Subcutaneous abdominal adipose tissue (tissue), 5 donors: ENCODE measurements at regions not wholly inside any gene's neighbourhood (a gene's known extent, or its start where the extent isn't known, plus 50 kb on each side); places are given as distances from the start of the nearest gene placed in this dataset.

Source experiments
- H3K27ac ChIP-seq: one replicate; pipeline ENCODE4 v1.7.0; 2013; ENCODE audit warnings: low read depth, mild to moderate bottlenecking, inconsistent platforms, low read length, moderate library complexity
- H3K27me3 ChIP-seq, 5 donors: one replicate each; pipeline ENCODE4 v1.7.0; 2013; ENCODE audit warnings: low read length in 5 of 5, inconsistent platforms in 1 of 5; ENCODE audit not compliant: control insufficient read depth in 5 of 5, insufficient read depth in 4 of 5
- H3K36me3 ChIP-seq, 5 donors: one replicate each; pipeline ENCODE4 v1.7.0; 2013; ENCODE audit warnings: low read length in 5 of 5; ENCODE audit not compliant: control insufficient read depth in 5 of 5, insufficient read depth in 5 of 5
- H3K4me1 ChIP-seq, 5 donors: one replicate each; pipeline ENCODE4 v1.7.0; 2013; ENCODE audit warnings: low read length in 5 of 5, mild to moderate bottlenecking in 3 of 5, moderate library complexity in 1 of 5; ENCODE audit not compliant: control insufficient read depth in 5 of 5, insufficient read depth in 5 of 5
- H3K4me3 ChIP-seq, 5 donors: one replicate each; pipeline ENCODE4 v1.7.0; 2013; ENCODE audit warnings: low read length in 5 of 5, low read depth in 1 of 5
- H3K9ac ChIP-seq, 5 donors: one replicate each; pipeline ENCODE4 v1.7.0; 2013; ENCODE audit warnings: low read length in 5 of 5, mild to moderate bottlenecking in 4 of 5, moderate library complexity in 3 of 5
- H3K9me3 ChIP-seq, 5 donors: one replicate each; pipeline ENCODE4 v1.7.0; 2013; ENCODE audit warnings: low read length in 5 of 5; ENCODE audit not compliant: control insufficient read depth in 5 of 5
- donor health status: healthy.
- donor health status: healthy.
- donor health status: healthy.
- donor health status: healthy.
- donor health status: healthy.

- Histone ChIP-seq H3K36me3 (no peaks in the 10 kb centered on the region), H3K27me3 (no peaks in the 10 kb centered on the region), H3K27ac (no peak overlapping the region), H3K9ac (no peak overlapping the region), H3K4me3 (no peak overlapping the region), H3K4me1 (peaks cover 0 to 4% (median 0%) of the 10 kb centered on the region in 5 donors), H3K9me3 (peaks cover 0 to 16% (median 13%) of the 10 kb centered on the region in 5 donors)
Observed at GRCh38 chr6:156026486-156027247, 571.0 kb upstream of the NOX3 start.

- Histone ChIP-seq H3K4me1 (peaks cover 0 to 15% (median 5%) of the 10 kb centered on the region in 5 donors), H3K9ac (no peak overlapping the region), H3K9me3 (peaks cover 0 to 16% (median 11%) of the 10 kb centered on the region in 5 donors), H3K36me3 (no peaks in the 10 kb centered on the region), H3K4me3 (no peak overlapping the region), H3K27me3 (no peaks in the 10 kb centered on the region), H3K27ac (no peak overlapping the region)
Observed at GRCh38 chr6:156024339-156024738, 568.7 kb upstream of the NOX3 start.

GRCh38 chr6:156021746-156022396 is 566.2 kb upstream of the NOX3 start:
- H3K27me3 ChIP-seq = no peaks in the 10 kb centered on the region
- H3K36me3 ChIP-seq = no peaks in the 10 kb centered on the region

GRCh38 chr6:156017838-156018237 is 562.2 kb upstream of the NOX3 start:
- no peak overlapping the region for H3K4me3 ChIP-seq
- H3K4me1 ChIP-seq = peaks cover 1 to 12% (median 8%) of the 10 kb centered on the region in 5 donors
- H3K9ac ChIP-seq = no peak overlapping the region

More at GRCh38 chr6:156021746-156022396, 566.2 kb upstream of the NOX3 start:
- peaks cover 0 to 16% (median 12%) of the 10 kb centered on the region in 5 donors for H3K9me3 ChIP-seq
- no peak overlapping the region for H3K27ac ChIP-seq
- peaks cover 0 to 12% (median 5%) of the 10 kb centered on the region in 5 donors for H3K4me1 ChIP-seq
- no peak overlapping the region for H3K4me3 ChIP-seq
- H3K9ac ChIP-seq = no peak overlapping the region

GRCh38 chr6:156016186-156016976 is 560.7 kb upstream of the NOX3 start:
- no peak overlapping the region for H3K27ac ChIP-seq
- H3K27me3 ChIP-seq = no peaks in the 10 kb centered on the region
- H3K4me3 ChIP-seq = no peak overlapping the region
- peaks cover 0 to 2% (median 0%) of the 10 kb centered on the region in 5 donors for H3K9me3 ChIP-seq
- no peak overlapping the region for H3K9ac ChIP-seq
- H3K4me1 ChIP-seq = peaks cover 1 to 9% (median 8%) of the 10 kb centered on the region in 5 donors
- H3K36me3 ChIP-seq = no peaks in the 10 kb centered on the region

More at GRCh38 chr6:156017838-156018237, 562.2 kb upstream of the NOX3 start:
- Histone ChIP-seq H3K9me3 (peaks cover 0 to 2% (median 0%) of the 10 kb centered on the region in 5 donors), H3K27me3 (no peaks in the 10 kb centered on the region), H3K36me3 (no peaks in the 10 kb centered on the region), H3K27ac (no peak overlapping the region)

- H3K4me1 ChIP-seq = peaks cover 0 to 8% (median 0%) of the 10 kb centered on the region in 5 donors
- H3K27ac ChIP-seq = no peak overlapping the region
- H3K36me3 ChIP-seq = no peaks in the 10 kb centered on the region
- H3K27me3 ChIP-seq = no peaks in the 10 kb centered on the region
- H3K4me3 ChIP-seq = no peak overlapping the region
- peaks cover 0 to 2% (median 0%) of the 10 kb centered on the region in 5 donors for H3K9me3 ChIP-seq
- no peak overlapping the region for H3K9ac ChIP-seq
Observed at GRCh38 chr6:156013155-156013554, 557.5 kb upstream of the NOX3 start.

- H3K36me3 ChIP-seq = no peaks in the 10 kb centered on the region
- H3K27me3 ChIP-seq = no peaks in the 10 kb centered on the region
- H3K9ac ChIP-seq = no peak overlapping the region
Observed at GRCh38 chr6:156009656-156010055, 554.0 kb upstream of the NOX3 start.

GRCh38 chr6:156004796-156005195 is 549.2 kb upstream of the NOX3 start:
- H3K4me1 ChIP-seq = no peaks in the 10 kb centered on the region
- no peak overlapping the region for H3K27ac ChIP-seq
- no peaks in the 10 kb centered on the region for H3K9me3 ChIP-seq
- H3K36me3 ChIP-seq = no peaks in the 10 kb centered on the region
- no peak overlapping the region for H3K9ac ChIP-seq
- H3K27me3 ChIP-seq = no peaks in the 10 kb centered on the region
- no peak overlapping the region for H3K4me3 ChIP-seq

More at GRCh38 chr6:156009656-156010055, 554.0 kb upstream of the NOX3 start:
- H3K27ac ChIP-seq = no peak overlapping the region
- no peak overlapping the region for H3K4me3 ChIP-seq
- H3K9me3 ChIP-seq = no peaks in the 10 kb centered on the region
- H3K4me1 ChIP-seq = no peaks in the 10 kb centered on the region

GRCh38 chr6:155996151-155996550 is 540.5 kb upstream of the NOX3 start:
- Histone ChIP-seq H3K36me3 (no peaks in the 10 kb centered on the region), H3K4me1 (peaks cover 0 to 5% (median 0%) of the 10 kb centered on the region in 5 donors), H3K9ac (no peak overlapping the region)

More at GRCh38 chr6:155996151-155996550, 540.5 kb upstream of the NOX3 start:
- Histone ChIP-seq H3K9me3 (no peaks in the 10 kb centered on the region), H3K4me3 (no peak overlapping the region), H3K27me3 (no peaks in the 10 kb centered on the region), H3K27ac (no peak overlapping the region)
